SK-N-SH treated with all-trans-retinoic acid at 6 μM for 48 hours (cell line): ENCODE measurements at regions not wholly inside any gene's neighbourhood (a gene's known extent, or its start where the extent isn't known, plus 50 kb on each side); places are given as distances from the start of the nearest gene placed in this dataset.

ENCODE experiments used
- ATAC-seq: fragments of 200-7000 bp; cut with Tn5 transposase; 3 replicates; pipeline ENCODE4 v1.9.1; 2020; ENCODE audit warnings: mild to moderate bottlenecking, moderate library complexity
- CSDC2 ChIP-seq: fragments of 250-450 bp; sonication (Bioruptor Pico); IDR thresholded peaks from 2 replicates; pipeline ENCODE4 v1.5.0; 2020; ENCODE audit warnings: mild to moderate bottlenecking, moderate library complexity
- ESRRG ChIP-seq: fragments of 250-450 bp; sonication (Bioruptor Pico); IDR thresholded peaks from 2 replicates; pipeline ENCODE4 v1.6.1; 2021; ENCODE audit warnings: mild to moderate bottlenecking
- GLIS3 ChIP-seq: fragments of 250-450 bp; sonication (Bioruptor Pico); IDR thresholded peaks from 2 replicates; pipeline ENCODE4 v1.5.0; 2020; ENCODE audit warnings: mild to moderate bottlenecking, moderate library complexity
- ISL1 ChIP-seq: fragments of 250-450 bp; sonication (Bioruptor Pico); IDR thresholded peaks from 2 replicates; pipeline ENCODE4 v2.1.2; 2022; ENCODE audit warnings: mild to moderate bottlenecking, moderate library complexity
- OSR1 ChIP-seq: fragments of 250-450 bp; sonication (Bioruptor Pico); IDR thresholded peaks from 2 replicates; pipeline ENCODE4 v1.8.0; 2022; ENCODE audit warnings: moderate library complexity, mild to moderate bottlenecking, inconsistent platforms
- PPARA ChIP-seq: fragments of 250-450 bp; sonication (Bioruptor Pico); IDR thresholded peaks from 2 replicates; pipeline ENCODE4 v1.5.0; 2020; ENCODE audit warnings: mild to moderate bottlenecking, borderline replicate concordance
- SNAI2 ChIP-seq: fragments of 250-450 bp; sonication (Bioruptor Pico); IDR thresholded peaks from 2 replicates; pipeline ENCODE4 v1.5.0; 2020; ENCODE audit warnings: mild to moderate bottlenecking, moderate library complexity
- TOX ChIP-seq: fragments of 250-450 bp; sonication (Bioruptor Pico); IDR thresholded peaks from 2 replicates; pipeline ENCODE4 v1.8.0; 2021; ENCODE audit warnings: mild to moderate bottlenecking, moderate library complexity, borderline replicate concordance
- ZC3H10 ChIP-seq: fragments of 250-450 bp; sonication (Bioruptor Pico); IDR thresholded peaks from 2 replicates; pipeline ENCODE4 v1.5.1; 2021; ENCODE audit warnings: mild to moderate bottlenecking, moderate library complexity
- ZFP30 ChIP-seq: fragments of 450-650 bp; formaldehyde crosslinking; IDR thresholded peaks from 2 replicates; pipeline ENCODE4 v1.5.0; 2022; ENCODE audit warnings: mild to moderate bottlenecking, moderate library complexity
- ZNF565 ChIP-seq: fragments of 450-650 bp; formaldehyde crosslinking; conservative IDR thresholded peaks from 2 replicates; pipeline ENCODE4 v1.5.0; 2020; ENCODE audit warnings: low read depth, mild to moderate bottlenecking, moderate library complexity
- ZNF70 ChIP-seq: fragments of 450-650 bp; formaldehyde crosslinking; IDR thresholded peaks from 2 replicates; pipeline ENCODE4 v1.5.0; 2020; ENCODE audit warnings: mild to moderate bottlenecking, moderate library complexity
- ZNF8 ChIP-seq: fragments of 450-650 bp; formaldehyde crosslinking; IDR thresholded peaks from 2 replicates; pipeline ENCODE4 v1.5.0; 2020; ENCODE audit warnings: mild to moderate bottlenecking, moderate library complexity
- TF ChIP-seq, protein P1 (sequence below): fragments of 250-450 bp; sonication (Bioruptor Pico); IDR thresholded peaks from 2 replicates; pipeline ENCODE4 v1.8.0; 2021; ENCODE audit warnings: low read depth, mild to moderate bottlenecking, moderate library complexity, borderline replicate concordance
- TF ChIP-seq, protein P2 (sequence below): fragments of 250-450 bp; sonication (Bioruptor Pico); IDR thresholded peaks from 2 replicates; pipeline ENCODE4 v1.5.1; 2020; ENCODE audit warnings: low read depth, mild to moderate bottlenecking, moderate library complexity
- TF ChIP-seq, protein P3 (sequence below): fragments of 250-450 bp; sonication (Bioruptor Pico); IDR thresholded peaks from 2 replicates; pipeline ENCODE4 v1.5.0; 2020; ENCODE audit warnings: mild to moderate bottlenecking, moderate library complexity
- TF ChIP-seq, protein P4 (sequence below): fragments of 250-450 bp; sonication (Bioruptor Pico); IDR thresholded peaks from 2 replicates; pipeline ENCODE4 v1.8.0; 2020; ENCODE audit warnings: mild to moderate bottlenecking, moderate library complexity, borderline replicate concordance

DNA sequence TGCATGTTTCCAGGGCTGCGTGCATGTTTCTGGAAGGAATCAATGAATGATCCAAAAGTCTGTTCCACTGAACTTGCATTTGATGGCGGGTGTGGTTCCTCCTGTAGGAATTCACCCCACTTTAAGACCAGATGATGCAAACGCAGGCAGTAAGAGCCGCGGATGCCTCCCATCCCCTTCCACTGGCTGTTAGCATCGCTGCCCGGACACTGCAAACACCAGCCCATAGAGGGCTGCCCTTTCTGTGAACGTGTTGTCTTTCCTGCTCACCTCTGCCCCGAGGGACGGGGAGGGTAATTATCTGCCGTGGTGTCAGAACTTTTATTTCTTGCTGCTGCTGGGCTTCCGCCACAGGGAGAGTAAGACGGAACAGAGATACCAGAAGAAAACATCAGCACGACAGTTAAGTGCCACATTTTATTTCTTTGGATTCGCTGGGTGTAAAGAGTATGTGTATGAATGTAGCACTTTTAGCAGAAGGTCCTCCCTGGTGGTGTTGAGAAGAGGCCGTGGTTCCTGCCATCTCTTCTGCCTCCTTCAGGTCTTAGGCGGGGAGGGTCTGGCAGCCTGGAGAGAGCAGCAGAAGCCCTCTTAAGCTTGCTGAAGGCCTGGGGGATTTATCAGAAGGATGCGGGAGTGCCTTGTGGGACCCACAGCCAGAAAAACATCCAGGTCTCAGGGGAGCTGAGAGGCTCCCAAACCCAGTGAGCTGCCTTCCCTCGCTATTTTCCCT, 53.2 kb upstream of the NECTIN1 start:
- TF ChIP-seq OSR1: no peak
- TF ChIP-seq ISL1 (CRISPR knock-in tag): no peak
- TF ChIP-seq, protein P1, sequence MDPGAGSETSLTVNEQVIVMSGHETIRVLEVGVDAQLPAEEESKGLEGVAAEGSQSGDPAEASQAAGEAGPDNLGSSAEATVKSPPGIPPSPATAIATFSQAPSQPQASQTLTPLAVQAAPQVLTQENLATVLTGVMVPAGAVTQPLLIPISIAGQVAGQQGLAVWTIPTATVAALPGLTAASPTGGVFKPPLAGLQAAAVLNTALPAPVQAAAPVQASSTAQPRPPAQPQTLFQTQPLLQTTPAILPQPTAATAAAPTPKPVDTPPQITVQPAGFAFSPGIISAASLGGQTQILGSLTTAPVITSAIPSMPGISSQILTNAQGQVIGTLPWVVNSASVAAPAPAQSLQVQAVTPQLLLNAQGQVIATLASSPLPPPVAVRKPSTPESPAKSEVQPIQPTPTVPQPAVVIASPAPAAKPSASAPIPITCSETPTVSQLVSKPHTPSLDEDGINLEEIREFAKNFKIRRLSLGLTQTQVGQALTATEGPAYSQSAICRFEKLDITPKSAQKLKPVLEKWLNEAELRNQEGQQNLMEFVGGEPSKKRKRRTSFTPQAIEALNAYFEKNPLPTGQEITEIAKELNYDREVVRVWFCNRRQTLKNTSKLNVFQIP (CRISPR knock-in tag): no peak
- TF ChIP-seq, protein P2, sequence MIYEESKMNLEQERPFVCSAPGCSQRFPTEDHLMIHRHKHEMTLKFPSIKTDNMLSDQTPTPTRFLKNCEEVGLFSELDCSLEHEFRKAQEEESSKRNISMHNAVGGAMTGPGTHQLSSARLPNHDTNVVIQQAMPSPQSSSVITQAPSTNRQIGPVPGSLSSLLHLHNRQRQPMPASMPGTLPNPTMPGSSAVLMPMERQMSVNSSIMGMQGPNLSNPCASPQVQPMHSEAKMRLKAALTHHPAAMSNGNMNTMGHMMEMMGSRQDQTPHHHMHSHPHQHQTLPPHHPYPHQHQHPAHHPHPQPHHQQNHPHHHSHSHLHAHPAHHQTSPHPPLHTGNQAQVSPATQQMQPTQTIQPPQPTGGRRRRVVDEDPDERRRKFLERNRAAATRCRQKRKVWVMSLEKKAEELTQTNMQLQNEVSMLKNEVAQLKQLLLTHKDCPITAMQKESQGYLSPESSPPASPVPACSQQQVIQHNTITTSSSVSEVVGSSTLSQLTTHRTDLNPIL (CRISPR knock-in tag): no peak
- TF ChIP-seq SNAI2 (CRISPR knock-in tag): no peak
- TF ChIP-seq ESRRG (CRISPR knock-in tag): no peak
- no peak for TF ChIP-seq ZC3H10 (CRISPR knock-in tag)
- TF ChIP-seq, all 23 proteins: peak for 0
- ATAC-seq: no peak

DNA sequence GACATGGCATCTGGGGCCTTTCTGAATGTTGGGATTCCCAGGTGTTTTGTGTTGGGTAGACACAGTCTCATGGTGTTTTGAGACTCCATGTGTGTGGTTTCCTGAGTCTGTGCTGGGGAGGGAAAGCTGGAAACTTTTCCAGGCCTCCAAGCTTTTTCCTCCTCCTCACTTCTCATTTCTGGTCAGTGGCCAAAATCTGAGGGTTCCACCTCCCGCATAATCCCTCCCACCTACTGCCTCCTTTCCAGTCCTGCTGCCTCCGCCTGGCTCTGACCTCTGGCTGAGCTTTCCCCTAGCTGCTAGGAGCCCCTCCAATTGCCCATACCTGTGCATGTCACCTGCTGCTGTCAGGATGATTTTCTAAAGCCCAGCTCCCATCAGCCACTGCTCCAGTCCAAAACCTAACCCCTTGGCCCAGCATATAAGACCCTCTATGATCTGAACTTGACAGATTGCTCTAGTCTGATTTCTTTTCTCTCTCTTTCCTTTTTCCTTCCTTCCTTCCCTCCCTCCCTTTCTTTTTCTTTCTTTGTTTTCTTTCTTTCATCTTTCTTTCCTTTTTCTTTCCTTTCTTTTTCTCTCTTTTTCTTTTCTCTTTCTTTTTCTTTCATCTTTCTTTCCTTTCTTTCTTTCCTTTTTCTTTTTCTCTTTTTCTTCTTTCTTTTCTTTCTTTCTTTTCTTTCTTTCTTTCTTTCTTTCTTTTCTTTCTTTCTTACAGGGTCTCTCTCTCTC, 51.4 kb upstream of the NECTIN1 start:
- peak; percentile 82 for TF ChIP-seq ZNF70 (CRISPR knock-in tag)
- TF ChIP-seq OSR1: no peak
- TF ChIP-seq ZC3H10 (CRISPR knock-in tag): no peak
- no peak for ATAC-seq

DNA sequence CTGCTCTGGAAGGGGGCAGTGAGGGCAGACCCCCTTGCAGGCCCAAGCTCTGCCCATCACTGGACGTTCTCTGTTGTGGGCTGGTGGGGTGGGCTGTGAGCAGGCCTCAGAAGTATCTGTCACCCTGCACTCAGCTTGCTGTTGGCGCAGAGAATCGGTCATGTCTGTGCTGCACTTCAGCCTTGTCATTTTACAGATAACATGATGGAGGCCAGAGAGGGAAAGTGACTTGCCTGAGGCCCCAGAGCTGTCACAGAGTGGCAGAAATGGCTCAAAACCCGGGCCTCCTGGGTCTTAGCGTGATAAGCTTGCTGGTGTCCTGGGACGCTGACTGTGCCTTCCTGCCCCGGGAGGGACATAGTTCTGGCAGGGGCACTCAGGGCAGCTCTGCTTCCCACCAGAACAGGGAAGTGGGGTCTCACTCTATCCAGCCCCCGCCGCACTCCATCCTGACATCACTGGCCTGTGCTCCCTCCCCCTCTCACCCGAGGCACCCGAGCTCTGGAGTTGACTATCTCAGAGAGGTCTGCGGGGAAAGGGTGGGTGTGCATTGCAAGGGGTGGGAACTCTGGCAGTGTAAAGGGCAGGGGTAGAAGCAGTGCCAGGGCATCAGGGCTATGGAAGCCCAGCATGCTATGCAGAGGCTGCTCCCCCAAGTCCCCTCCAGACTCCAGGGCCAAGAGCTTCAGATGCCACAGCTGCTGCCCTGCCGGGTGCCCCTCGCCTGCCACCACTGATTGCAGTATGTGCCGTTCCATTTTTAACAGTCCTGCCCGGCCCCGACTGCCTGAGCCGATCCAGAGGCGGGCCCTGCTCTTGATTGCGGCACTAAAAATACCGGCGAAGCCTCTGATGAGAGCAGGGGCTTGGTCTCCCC, 50.4 kb upstream of the NECTIN1 start:
- TF ChIP-seq ZNF8 (CRISPR knock-in tag) (no peak), PPARA (CRISPR knock-in tag) (no peak), CSDC2 (CRISPR knock-in tag) (no peak), TOX (CRISPR knock-in tag) (no peak), ZFP30 (CRISPR knock-in tag) (no peak), ZNF565 (CRISPR knock-in tag) (no peak), OSR1 (no peak), ESRRG (CRISPR knock-in tag) (no peak), ISL1 (CRISPR knock-in tag) (no peak), GLIS3 (CRISPR knock-in tag) (no peak)
- TF ChIP-seq, protein P2 (CRISPR knock-in tag): no peak
- TF ChIP-seq, protein P3, sequence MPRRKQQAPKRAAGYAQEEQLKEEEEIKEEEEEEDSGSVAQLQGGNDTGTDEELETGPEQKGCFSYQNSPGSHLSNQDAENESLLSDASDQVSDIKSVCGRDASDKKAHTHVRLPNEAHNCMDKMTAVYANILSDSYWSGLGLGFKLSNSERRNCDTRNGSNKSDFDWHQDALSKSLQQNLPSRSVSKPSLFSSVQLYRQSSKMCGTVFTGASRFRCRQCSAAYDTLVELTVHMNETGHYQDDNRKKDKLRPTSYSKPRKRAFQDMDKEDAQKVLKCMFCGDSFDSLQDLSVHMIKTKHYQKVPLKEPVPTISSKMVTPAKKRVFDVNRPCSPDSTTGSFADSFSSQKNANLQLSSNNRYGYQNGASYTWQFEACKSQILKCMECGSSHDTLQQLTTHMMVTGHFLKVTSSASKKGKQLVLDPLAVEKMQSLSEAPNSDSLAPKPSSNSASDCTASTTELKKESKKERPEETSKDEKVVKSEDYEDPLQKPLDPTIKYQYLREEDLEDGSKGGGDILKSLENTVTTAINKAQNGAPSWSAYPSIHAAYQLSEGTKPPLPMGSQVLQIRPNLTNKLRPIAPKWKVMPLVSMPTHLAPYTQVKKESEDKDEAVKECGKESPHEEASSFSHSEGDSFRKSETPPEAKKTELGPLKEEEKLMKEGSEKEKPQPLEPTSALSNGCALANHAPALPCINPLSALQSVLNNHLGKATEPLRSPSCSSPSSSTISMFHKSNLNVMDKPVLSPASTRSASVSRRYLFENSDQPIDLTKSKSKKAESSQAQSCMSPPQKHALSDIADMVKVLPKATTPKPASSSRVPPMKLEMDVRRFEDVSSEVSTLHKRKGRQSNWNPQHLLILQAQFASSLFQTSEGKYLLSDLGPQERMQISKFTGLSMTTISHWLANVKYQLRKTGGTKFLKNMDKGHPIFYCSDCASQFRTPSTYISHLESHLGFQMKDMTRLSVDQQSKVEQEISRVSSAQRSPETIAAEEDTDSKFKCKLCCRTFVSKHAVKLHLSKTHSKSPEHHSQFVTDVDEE (CRISPR knock-in tag): no peak
- TF ChIP-seq, protein P4, sequence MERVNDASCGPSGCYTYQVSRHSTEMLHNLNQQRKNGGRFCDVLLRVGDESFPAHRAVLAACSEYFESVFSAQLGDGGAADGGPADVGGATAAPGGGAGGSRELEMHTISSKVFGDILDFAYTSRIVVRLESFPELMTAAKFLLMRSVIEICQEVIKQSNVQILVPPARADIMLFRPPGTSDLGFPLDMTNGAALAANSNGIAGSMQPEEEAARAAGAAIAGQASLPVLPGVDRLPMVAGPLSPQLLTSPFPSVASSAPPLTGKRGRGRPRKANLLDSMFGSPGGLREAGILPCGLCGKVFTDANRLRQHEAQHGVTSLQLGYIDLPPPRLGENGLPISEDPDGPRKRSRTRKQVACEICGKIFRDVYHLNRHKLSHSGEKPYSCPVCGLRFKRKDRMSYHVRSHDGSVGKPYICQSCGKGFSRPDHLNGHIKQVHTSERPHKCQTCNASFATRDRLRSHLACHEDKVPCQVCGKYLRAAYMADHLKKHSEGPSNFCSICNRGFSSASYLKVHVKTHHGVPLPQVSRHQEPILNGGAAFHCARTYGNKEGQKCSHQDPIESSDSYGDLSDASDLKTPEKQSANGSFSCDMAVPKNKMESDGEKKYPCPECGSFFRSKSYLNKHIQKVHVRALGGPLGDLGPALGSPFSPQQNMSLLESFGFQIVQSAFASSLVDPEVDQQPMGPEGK (CRISPR knock-in tag): no peak
- TF ChIP-seq, protein P1 (CRISPR knock-in tag): no peak
- peak; percentile 63 for ATAC-seq
